Right lobe of liver (tissue), 4 donors: ENCODE measurements at regions not wholly inside any gene's neighbourhood (a gene's known extent, or its start where the extent isn't known, plus 50 kb on each side); places are given as distances from the start of the nearest gene placed in this dataset.

Experiments used
- POLR2A ChIP-seq: fragments of 450-650 bp; IDR thresholded peaks from one replicate; pipeline ENCODE4 v1.6.1; 2017; ENCODE audit warnings: antibody characterized with exemption, mild to moderate bottlenecking
- TF ChIP-seq, protein P1 (sequence below), 4 donors: fragments of 200-600 bp in 3 of 4; fragments of 450-650 bp in 1 of 4; IDR thresholded peaks; one replicate each; pipeline versions ENCODE4 v1.5.1 to v1.8.0; 2016 to 2022; ENCODE audit warnings: antibody characterized with exemption in 4 of 4, mild to moderate bottlenecking in 2 of 4
- donor health status: DM: no; HTN: no; CAD: no.
- donor health status: DM: no; HTN: no; CAD: no.
- donor health status: DM: no; HTN: yes; CAD: no.

DNA sequence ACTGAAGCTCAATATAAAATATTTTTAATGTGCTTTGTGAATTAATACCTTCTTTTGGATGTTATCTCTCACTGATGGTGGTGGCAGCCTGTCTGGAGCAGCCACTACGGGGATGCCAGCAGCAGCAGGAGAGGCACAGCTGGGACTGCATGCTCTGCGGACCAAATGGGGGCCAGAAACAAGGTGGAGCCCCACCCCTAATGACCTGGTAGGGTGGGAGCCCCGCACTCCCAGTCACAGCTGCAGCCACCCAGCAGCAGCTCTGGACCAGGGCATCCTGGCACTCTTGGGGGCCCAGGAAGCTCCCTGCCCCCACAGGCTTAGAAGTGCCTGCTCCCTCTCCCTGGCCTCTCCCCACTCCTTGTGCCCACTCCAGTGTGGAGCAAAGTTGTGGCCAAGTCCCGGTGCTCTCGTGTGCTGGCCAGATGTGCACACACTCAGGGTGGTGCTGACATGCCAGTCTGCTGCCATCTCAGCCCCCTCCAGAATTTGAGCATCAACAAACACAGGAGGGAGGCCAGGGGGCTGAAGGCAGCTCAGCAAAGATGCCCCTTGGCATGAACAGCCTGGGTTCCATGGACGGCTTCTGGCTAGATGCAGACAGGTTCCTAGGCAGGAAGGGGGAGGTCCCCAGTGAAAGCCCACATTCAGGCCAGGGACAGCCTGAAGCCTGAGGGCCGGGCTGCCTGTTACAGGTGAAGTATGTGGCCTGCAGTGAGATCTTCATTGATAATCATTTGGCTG is 696.7 kb upstream of the SLITRK5 start:
- TF ChIP-seq, protein P1, sequence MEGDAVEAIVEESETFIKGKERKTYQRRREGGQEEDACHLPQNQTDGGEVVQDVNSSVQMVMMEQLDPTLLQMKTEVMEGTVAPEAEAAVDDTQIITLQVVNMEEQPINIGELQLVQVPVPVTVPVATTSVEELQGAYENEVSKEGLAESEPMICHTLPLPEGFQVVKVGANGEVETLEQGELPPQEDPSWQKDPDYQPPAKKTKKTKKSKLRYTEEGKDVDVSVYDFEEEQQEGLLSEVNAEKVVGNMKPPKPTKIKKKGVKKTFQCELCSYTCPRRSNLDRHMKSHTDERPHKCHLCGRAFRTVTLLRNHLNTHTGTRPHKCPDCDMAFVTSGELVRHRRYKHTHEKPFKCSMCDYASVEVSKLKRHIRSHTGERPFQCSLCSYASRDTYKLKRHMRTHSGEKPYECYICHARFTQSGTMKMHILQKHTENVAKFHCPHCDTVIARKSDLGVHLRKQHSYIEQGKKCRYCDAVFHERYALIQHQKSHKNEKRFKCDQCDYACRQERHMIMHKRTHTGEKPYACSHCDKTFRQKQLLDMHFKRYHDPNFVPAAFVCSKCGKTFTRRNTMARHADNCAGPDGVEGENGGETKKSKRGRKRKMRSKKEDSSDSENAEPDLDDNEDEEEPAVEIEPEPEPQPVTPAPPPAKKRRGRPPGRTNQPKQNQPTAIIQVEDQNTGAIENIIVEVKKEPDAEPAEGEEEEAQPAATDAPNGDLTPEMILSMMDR (IDR thresholded peaks at IDR 0.05) = no peak
- TF ChIP-seq POLR2A = no peak
